ENCODE measurements at regions not wholly inside any gene's neighbourhood (a gene's known extent, or its start where the extent isn't known, plus 50 kb on each side); places are given as distances from the start of the nearest gene placed in this dataset.

GRCh38 chr13:76472916-76473315, 413.3 kb downstream of the KCTD12 start:
- TF ChIP-seq, protein P1, sequence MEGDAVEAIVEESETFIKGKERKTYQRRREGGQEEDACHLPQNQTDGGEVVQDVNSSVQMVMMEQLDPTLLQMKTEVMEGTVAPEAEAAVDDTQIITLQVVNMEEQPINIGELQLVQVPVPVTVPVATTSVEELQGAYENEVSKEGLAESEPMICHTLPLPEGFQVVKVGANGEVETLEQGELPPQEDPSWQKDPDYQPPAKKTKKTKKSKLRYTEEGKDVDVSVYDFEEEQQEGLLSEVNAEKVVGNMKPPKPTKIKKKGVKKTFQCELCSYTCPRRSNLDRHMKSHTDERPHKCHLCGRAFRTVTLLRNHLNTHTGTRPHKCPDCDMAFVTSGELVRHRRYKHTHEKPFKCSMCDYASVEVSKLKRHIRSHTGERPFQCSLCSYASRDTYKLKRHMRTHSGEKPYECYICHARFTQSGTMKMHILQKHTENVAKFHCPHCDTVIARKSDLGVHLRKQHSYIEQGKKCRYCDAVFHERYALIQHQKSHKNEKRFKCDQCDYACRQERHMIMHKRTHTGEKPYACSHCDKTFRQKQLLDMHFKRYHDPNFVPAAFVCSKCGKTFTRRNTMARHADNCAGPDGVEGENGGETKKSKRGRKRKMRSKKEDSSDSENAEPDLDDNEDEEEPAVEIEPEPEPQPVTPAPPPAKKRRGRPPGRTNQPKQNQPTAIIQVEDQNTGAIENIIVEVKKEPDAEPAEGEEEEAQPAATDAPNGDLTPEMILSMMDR (conservative IDR thresholded peaks at IDR 0.05): no peak
- TF ChIP-seq EZH2 (IDR thresholded peaks at IDR 0.05; ENCODE audit: low read depth): no peak
